NT2/D1 (cell line): ENCODE measurements at regions not wholly inside any gene's neighbourhood (a gene's known extent, or its start where the extent isn't known, plus 50 kb on each side); places are given as distances from the start of the nearest gene placed in this dataset.
"Not testable (repeated sequence)": the region's sequence is repeated elsewhere in the genome, so short reads cannot be mapped to it uniquely, and the experiment has no call there.

Experiments used
- DNase-seq: peaks from one replicate; pipeline ENCODE4 v3.0.0-alpha.2; 2011; ENCODE audit warnings: low read depth, low spot score
- H3K27me3 ChIP-seq: 2 replicates; pipeline ENCODE4 v1.6.0; 2011; ENCODE audit warnings: mild to moderate bottlenecking; ENCODE audit not compliant: insufficient read length, insufficient read depth
- H3K36me3 ChIP-seq: 2 replicates; pipeline ENCODE4 v1.6.1; 2011; ENCODE audit warnings: mild to moderate bottlenecking, low read length, mixed read lengths; ENCODE audit not compliant: insufficient read depth, insufficient read length
- H3K4me1 ChIP-seq: 2 replicates; pipeline ENCODE4 v1.5.1; 2011; ENCODE audit not compliant: insufficient read depth, insufficient read length
- H3K4me3 ChIP-seq: 2 replicates; pipeline ENCODE4 v1.5.1; 2011; ENCODE audit warnings: low read depth; ENCODE audit not compliant: insufficient read length
- H3K9ac ChIP-seq: 2 replicates; pipeline ENCODE4 v1.6.0; 2011; ENCODE audit warnings: low read depth; ENCODE audit not compliant: insufficient read length
- H3K9me3 ChIP-seq: 2 replicates; pipeline ENCODE4 v1.5.1; 2011; ENCODE audit warnings: mild to moderate bottlenecking, low read length; ENCODE audit not compliant: insufficient read depth
- SUZ12 ChIP-seq: IDR thresholded peaks from 2 replicates; pipeline ENCODE4 v1.6.1; 2011; ENCODE audit not compliant: insufficient read length, insufficient read depth; ENCODE audit errors: extremely low read depth
- YY1 ChIP-seq: IDR thresholded peaks from 2 replicates; pipeline ENCODE4 v1.6.1; 2011; ENCODE audit not compliant: insufficient read length, insufficient read depth
- ZNF274 ChIP-seq: IDR thresholded peaks from 2 replicates; pipeline ENCODE4 v1.6.1; 2011; ENCODE audit warnings: mild to moderate bottlenecking, low read depth, low read length

- H3K9me3 ChIP-seq, result no peaks in the 10 kb centered on the region; the same call in 1 of the 2 replicates
- H3K4me1 ChIP-seq, result no peaks in the 10 kb centered on the region
- DNase-seq, result no peak
- H3K36me3 ChIP-seq, result no peaks in the 10 kb centered on the region
- no peaks in the 10 kb centered on the region for H3K27me3 ChIP-seq
- no peak for TF ChIP-seq SUZ12
- TF ChIP-seq ZNF274, result no peak
- TF ChIP-seq YY1, result no peak
- no peak overlapping the region for H3K9ac ChIP-seq
- H3K4me3 ChIP-seq, result no peak overlapping the region
Measured at GRCh38 chr10:4615042-4615441, 211.0 kb upstream of the AKR1E2 start.

- no peak overlapping the region for H3K9ac ChIP-seq
- DNase-seq, result no peak
- no peaks in the 10 kb centered on the region for H3K27me3 ChIP-seq
- no peaks in the 10 kb centered on the region for H3K36me3 ChIP-seq
- no peak overlapping the region for H3K4me3 ChIP-seq
- H3K9me3 ChIP-seq, result no peaks in the 10 kb centered on the region
- TF ChIP-seq YY1, result no peak
- no peaks in the 10 kb centered on the region for H3K4me1 ChIP-seq
Measured at GRCh38 chr10:4609251-4609650, 216.8 kb upstream of the AKR1E2 start.

- Histone ChIP-seq H3K9ac (no peak overlapping the region), H3K36me3 (no peaks in the 10 kb centered on the region), H3K4me1 (no peaks in the 10 kb centered on the region), H3K27me3 (no peaks in the 10 kb centered on the region), H3K4me3 (no peak overlapping the region), H3K9me3 (no peaks in the 10 kb centered on the region)
- DNase-seq, result no peak
- TF ChIP-seq ZNF274 (no peak), SUZ12 (no peak), YY1 (no peak)
Measured at GRCh38 chr10:4607681-4608080, 218.3 kb upstream of the AKR1E2 start.

GRCh38 chr10:4606856-4607636 lies 219.0 kb upstream of the AKR1E2 start:
- Histone ChIP-seq H3K4me1 (no peaks in the 10 kb centered on the region), H3K36me3 (no peaks in the 10 kb centered on the region), H3K27me3 (no peaks in the 10 kb centered on the region), H3K4me3 (no peak overlapping the region), H3K9me3 (no peaks in the 10 kb centered on the region), H3K9ac (no peak overlapping the region)
- TF ChIP-seq SUZ12 (no peak), YY1 (no peak), ZNF274 (no peak)
- no peak for DNase-seq

- Histone ChIP-seq H3K27me3 (no peaks in the 10 kb centered on the region), H3K36me3 (no peaks in the 10 kb centered on the region), H3K4me1 (no peaks in the 10 kb centered on the region), H3K9ac (no peak overlapping the region), H3K9me3 (no peaks in the 10 kb centered on the region), H3K4me3 (no peak overlapping the region)
- TF ChIP-seq YY1 (no peak), ZNF274 (no peak), SUZ12 (no peak)
- DNase-seq, result no peak
Measured at GRCh38 chr10:4602764-4603491, 223.1 kb upstream of the AKR1E2 start.

- DNase-seq, result no peak
- Histone ChIP-seq H3K9ac (no peak overlapping the region), H3K9me3 (no peaks in the 10 kb centered on the region), H3K36me3 (no peaks in the 10 kb centered on the region), H3K4me3 (no peak overlapping the region), H3K27me3 (no peaks in the 10 kb centered on the region), H3K4me1 (no peaks in the 10 kb centered on the region)
- no peak for TF ChIP-seq SUZ12
- no peak for TF ChIP-seq YY1
- no peak for TF ChIP-seq ZNF274
Measured at GRCh38 chr10:4599471-4599870, 226.5 kb upstream of the AKR1E2 start.

GRCh38 chr10:4597898-4598297 lies 228.1 kb upstream of the AKR1E2 start:
- H3K27me3 ChIP-seq, H3K4me3 ChIP-seq, H3K9ac ChIP-seq, H3K4me1 ChIP-seq, H3K36me3 ChIP-seq, H3K9me3 ChIP-seq, DNase-seq: not testable (repeated sequence)
